ENCODE measurements at regions not wholly inside any gene's neighbourhood (a gene's known extent, or its start where the extent isn't known, plus 50 kb on each side); places are given as distances from the start of the nearest gene placed in this dataset.

DNA sequence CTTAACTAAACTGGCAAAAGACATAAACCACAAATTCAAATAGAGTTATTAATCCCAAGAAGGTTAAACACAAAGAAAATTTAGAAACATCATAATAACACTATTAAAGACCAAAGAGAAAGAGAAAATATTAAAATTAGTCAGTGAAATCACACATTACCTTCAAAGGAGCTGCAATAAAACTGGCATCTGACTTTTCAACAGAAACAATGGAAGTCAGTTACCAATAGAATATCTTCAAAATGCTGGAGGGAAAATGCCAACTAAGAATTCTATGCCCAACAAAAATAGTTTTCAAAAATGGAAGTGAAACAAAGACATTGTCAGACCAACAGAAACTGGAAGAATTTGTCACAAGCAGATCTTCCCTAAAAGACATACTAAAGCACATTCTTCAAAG is 68.7 kb upstream of the RNF7 start:
- H3K9me3 ChIP-seq = peaks cover 0 to 4% (median 1%) of the 10 kb centered on the region in 4 donors
- H3K36me3 ChIP-seq = no peaks in the 10 kb centered on the region
- no peak overlapping the region for H3K27ac ChIP-seq
- TF ChIP-seq, protein P1, sequence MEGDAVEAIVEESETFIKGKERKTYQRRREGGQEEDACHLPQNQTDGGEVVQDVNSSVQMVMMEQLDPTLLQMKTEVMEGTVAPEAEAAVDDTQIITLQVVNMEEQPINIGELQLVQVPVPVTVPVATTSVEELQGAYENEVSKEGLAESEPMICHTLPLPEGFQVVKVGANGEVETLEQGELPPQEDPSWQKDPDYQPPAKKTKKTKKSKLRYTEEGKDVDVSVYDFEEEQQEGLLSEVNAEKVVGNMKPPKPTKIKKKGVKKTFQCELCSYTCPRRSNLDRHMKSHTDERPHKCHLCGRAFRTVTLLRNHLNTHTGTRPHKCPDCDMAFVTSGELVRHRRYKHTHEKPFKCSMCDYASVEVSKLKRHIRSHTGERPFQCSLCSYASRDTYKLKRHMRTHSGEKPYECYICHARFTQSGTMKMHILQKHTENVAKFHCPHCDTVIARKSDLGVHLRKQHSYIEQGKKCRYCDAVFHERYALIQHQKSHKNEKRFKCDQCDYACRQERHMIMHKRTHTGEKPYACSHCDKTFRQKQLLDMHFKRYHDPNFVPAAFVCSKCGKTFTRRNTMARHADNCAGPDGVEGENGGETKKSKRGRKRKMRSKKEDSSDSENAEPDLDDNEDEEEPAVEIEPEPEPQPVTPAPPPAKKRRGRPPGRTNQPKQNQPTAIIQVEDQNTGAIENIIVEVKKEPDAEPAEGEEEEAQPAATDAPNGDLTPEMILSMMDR (IDR thresholded peaks at IDR 0.05) = no peak
- TF ChIP-seq POLR2A (IDR thresholded peaks at IDR 0.05) = no peak
- no peak for TF ChIP-seq POLR2AphosphoS5 (IDR thresholded peaks at IDR 0.05)
- TF ChIP-seq EP300 (IDR thresholded peaks at IDR 0.05) = no peak
- intact Hi-C loops (cut with DNase I) = loop anchor here (10.0 kb wide), 1 partner anchor 185 kb away; the partner anchor contains the start of gene RASA2
- no peaks in the 10 kb centered on the region for H3K27me3 ChIP-seq
- DNase-seq = no peak
- H3K4me3 ChIP-seq = no peak overlapping the region
- H3K4me1 ChIP-seq = no peaks in the 10 kb centered on the region

DNA sequence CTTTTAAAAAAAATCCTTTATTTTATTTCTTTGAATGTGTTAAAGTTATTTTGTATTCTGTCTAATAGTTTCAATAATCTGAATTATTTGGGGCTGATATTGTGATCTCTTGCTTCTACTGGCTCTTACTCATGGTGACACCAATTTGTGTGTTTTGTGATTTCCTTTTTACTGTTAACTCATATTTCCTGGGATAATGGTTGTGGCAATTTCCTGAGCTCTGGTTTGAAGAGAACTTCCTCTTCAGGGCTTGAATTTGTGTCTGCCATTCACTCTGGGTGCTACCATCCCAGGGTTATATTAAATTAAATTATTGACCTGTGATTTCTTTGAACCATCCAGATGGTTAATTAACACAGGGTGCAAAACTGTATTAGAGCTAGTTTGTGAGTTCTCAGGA is 60.4 kb upstream of the RNF7 start:
- intact Hi-C loops (cut with DNase I) = no loop called here
- Histone ChIP-seq H3K9me3 (no peaks in the 10 kb centered on the region), H3K4me1 (no peaks in the 10 kb centered on the region), H3K4me3 (no peak overlapping the region), H3K27me3 (no peaks in the 10 kb centered on the region), H3K27ac (no peak overlapping the region), H3K36me3 (no peaks in the 10 kb centered on the region)
- TF ChIP-seq POLR2AphosphoS5 (IDR thresholded peaks at IDR 0.05) = no peak
- TF ChIP-seq, protein P1 (IDR thresholded peaks at IDR 0.05) = no peak
- TF ChIP-seq EP300 (IDR thresholded peaks at IDR 0.05) = no peak
- no peak for TF ChIP-seq POLR2A (IDR thresholded peaks at IDR 0.05)
- no peak for DNase-seq

DNA sequence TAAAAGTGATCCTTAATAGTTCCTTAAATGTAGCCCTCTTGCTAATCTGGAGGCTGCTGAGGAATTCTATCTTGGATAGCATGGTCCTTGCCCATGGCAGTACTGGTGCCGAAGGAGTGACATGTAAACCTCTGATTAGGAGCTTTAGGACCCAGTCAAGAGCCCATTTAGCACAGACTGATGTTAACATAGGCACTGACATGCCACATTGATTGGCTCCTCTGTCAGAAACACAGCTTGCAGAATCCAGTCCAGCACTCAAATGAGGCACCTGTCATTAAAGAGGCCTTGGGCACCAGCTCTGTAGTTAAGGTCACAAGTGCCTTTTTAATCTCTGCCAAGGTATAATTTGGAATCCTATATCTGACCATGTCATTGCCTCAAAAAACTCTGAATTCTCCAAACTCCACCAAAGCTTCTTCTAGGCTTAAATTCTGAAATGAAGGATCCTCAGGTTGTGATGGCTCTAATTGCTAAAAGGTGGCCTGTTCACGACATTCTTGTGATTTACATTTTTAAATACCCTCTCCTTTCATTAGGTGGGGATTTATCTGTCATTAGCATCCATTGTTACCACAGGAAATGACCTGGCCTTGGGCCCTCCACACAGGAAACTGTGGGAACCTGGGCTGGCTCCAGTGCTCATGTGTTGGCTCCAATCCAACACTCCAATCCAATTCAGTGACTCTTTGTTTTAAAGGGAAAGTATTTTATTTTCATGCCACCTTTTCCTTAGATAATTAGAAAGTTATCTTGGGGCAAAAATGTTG is 57.3 kb upstream of the RNF7 start:
- 61 to 75% methylated on average over 2 of the region's 2 CpGs for WGBS, 2 donors
- no peak for DNase-seq
- no peaks in the 10 kb centered on the region for H3K36me3 ChIP-seq
- TF ChIP-seq EP300 (IDR thresholded peaks at IDR 0.05) = no peak
- peak in 1 of 4 donors; percentile 7 for TF ChIP-seq POLR2AphosphoS5 (IDR thresholded peaks at IDR 0.05)
- no peak for TF ChIP-seq POLR2A (IDR thresholded peaks at IDR 0.05)
- TF ChIP-seq, protein P1 (IDR thresholded peaks at IDR 0.05) = no peak
- H3K9me3 ChIP-seq = no peaks in the 10 kb centered on the region
- no peak overlapping the region for H3K27ac ChIP-seq
- intact Hi-C loops (cut with DNase I) = no loop called here
- no peaks in the 10 kb centered on the region for H3K4me1 ChIP-seq
- no peak overlapping the region for H3K4me3 ChIP-seq
- no peaks in the 10 kb centered on the region for H3K27me3 ChIP-seq

DNA sequence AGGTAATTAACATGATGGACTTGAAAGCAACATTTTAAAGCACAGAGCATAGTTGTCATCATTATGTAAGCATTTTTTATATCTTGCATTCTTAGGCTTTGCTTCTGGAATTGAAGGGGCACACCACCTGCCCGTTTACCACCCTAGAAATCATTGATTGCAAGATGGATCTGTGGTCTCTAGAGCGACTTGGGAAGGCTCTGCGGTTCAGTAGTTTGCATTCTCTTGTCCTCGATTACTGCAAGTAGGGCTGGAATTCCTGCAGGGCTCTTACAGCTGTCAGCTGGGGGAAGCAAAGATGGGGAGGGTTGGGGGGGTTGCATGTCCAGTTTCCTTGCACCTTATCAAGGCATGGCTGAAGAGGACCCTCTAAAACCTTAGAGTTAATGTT is 56.7 kb upstream of the RNF7 start:
- H3K36me3 ChIP-seq = no peaks in the 10 kb centered on the region
- no peak overlapping the region for H3K4me3 ChIP-seq
- no peak overlapping the region for H3K27ac ChIP-seq
- intact Hi-C loops (cut with DNase I) = no loop called here
- WGBS, 2 donors = 37 to 54% methylated on average over 4 of the region's 4 CpGs
- peaks cover 0 to 4% (median 3%) of the 10 kb centered on the region in 4 donors for H3K4me1 ChIP-seq
- TF ChIP-seq POLR2AphosphoS5 (IDR thresholded peaks at IDR 0.05) (no peak), EP300 (IDR thresholded peaks at IDR 0.05) (no peak), POLR2A (IDR thresholded peaks at IDR 0.05) (no peak)
- TF ChIP-seq, protein P1 (IDR thresholded peaks at IDR 0.05) = no peak
- H3K9me3 ChIP-seq = no peaks in the 10 kb centered on the region
- no peak for DNase-seq
- H3K27me3 ChIP-seq = no peaks in the 10 kb centered on the region

DNA sequence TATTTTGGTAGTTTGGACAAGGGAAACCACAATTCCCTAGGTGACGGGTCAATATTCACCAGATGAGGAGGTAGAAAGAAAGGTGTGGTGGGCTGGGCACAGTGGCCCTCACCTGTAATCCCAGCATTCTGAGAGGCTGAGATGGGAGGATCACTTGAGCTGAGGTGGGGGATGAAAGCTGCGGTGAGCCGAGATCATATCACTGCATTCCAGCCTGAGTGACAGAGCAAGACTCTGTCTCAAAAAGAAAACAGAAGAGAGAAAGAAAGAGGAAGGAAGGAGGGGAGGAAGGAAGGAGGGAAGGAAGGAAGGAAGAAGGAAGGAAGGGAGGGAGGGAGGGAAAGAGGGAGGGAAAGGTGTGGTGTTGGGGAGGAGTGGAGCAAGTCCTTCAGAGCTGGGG is 56.1 kb upstream of the RNF7 start:
- H3K9me3 ChIP-seq = no peaks in the 10 kb centered on the region
- intact Hi-C loops (cut with DNase I) = no loop called here
- TF ChIP-seq POLR2A (IDR thresholded peaks at IDR 0.05) (no peak), EP300 (IDR thresholded peaks at IDR 0.05) (no peak), POLR2AphosphoS5 (IDR thresholded peaks at IDR 0.05) (no peak)
- TF ChIP-seq, protein P1 (IDR thresholded peaks at IDR 0.05) = no peak
- no peaks in the 10 kb centered on the region for H3K36me3 ChIP-seq
- no peak overlapping the region for H3K27ac ChIP-seq
- H3K27me3 ChIP-seq = no peaks in the 10 kb centered on the region
- H3K4me3 ChIP-seq = no peak overlapping the region
- H3K4me1 ChIP-seq = peaks cover 0 to 11% (median 9%) of the 10 kb centered on the region in 4 donors
- no peak for DNase-seq
- WGBS, 2 donors = 74 to 92% methylated on average over 3 of the region's 3 CpGs
